Type B pancreatic cell (in vitro differentiated cells): ENCODE measurements at regions not wholly inside any gene's neighbourhood (a gene's known extent, or its start where the extent isn't known, plus 50 kb on each side); places are given as distances from the start of the nearest gene placed in this dataset.

ENCODE experiments used
- DNase-seq: peaks from one replicate; pipeline ENCODE4 v3.0.0; 2021; ENCODE audit warnings: mixed read lengths; ENCODE audit not compliant: unreplicated experiment; ENCODE audit errors: extremely low spot score
- H3K27ac Mint-ChIP-seq: 2 replicates; pipeline ENCODE4 v1.8.0; 2021; ENCODE audit warnings: mild to moderate bottlenecking, mixed read lengths
- H3K27me3 Mint-ChIP-seq: 2 replicates; pipeline ENCODE4 v1.8.0; 2021; ENCODE audit warnings: mixed read lengths
- H3K36me3 Mint-ChIP-seq: 2 replicates; pipeline ENCODE4 v1.8.0; 2021; ENCODE audit warnings: mixed read lengths
- H3K4me1 Mint-ChIP-seq: one replicate; pipeline ENCODE4 v1.8.0; 2021; ENCODE audit warnings: mixed read lengths; ENCODE audit not compliant: unreplicated experiment
- H3K4me3 Mint-ChIP-seq: 2 replicates; pipeline ENCODE4 v1.8.0; 2021; ENCODE audit warnings: mild to moderate bottlenecking, mixed read lengths
- H3K9me3 Mint-ChIP-seq: 2 replicates; pipeline ENCODE4 v1.8.0; 2021; ENCODE audit warnings: mixed read lengths
- CTCF ChIP-seq: fragments of 200-600 bp; sonication (generic); conservative IDR thresholded peaks from 2 replicates; pipeline ENCODE4 v1.5.0; 2021; ENCODE audit warnings: antibody characterized with exemption, mild to moderate bottlenecking

DNA sequence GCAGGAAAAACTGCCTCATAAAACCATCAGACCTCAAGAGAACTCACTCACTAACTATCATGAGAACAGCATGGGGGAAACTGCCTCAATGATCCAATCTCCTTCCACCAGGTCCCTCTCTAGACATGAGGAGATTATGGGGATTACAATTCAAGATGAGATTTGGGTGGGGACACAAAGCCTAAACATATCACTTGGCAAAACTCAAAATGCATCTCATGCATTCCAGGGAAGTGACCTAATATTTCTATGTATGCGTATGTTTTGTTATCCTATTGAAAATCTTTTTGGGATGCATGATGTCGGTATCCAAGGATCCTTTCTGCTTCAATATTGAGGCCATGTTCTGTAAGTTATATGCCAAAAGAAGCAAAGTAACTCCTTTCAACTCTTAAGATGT, 174.0 kb downstream of the PLK2 start:
- TF ChIP-seq CTCF, result no peak
- Mint-ChIP-seq H3K4me3 (no peak overlapping the region), H3K27me3 (no peaks in the 10 kb centered on the region), H3K4me1 (no peaks in the 10 kb centered on the region), H3K27ac (no peak overlapping the region), H3K9me3 (peaks cover 4% of the 10 kb centered on the region), H3K36me3 (no peaks in the 10 kb centered on the region)
- no peak for DNase-seq

DNA sequence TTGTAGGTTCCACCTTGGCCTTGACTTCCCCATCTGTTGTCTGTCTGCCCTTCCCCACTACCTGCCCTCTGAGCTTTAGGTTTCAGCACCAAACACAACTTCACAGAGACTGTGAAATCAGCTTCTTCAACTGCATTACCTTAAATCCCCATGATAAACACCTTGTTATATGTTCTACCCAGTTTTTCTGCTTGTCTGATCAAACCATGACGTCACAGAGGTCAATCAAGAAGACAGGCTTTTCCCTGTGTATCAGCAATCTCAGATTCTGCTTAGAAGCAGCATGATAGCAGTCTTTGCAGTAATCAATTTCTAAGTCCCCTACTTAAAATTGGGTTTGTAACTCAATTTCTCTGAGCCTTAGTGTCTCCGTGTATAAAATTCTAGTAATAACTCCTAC, 175.0 kb downstream of the PLK2 start:
- Mint-ChIP-seq H3K4me1 (no peaks in the 10 kb centered on the region), H3K9me3 (peaks cover 4% of the 10 kb centered on the region), H3K27ac (no peak overlapping the region), H3K36me3 (no peaks in the 10 kb centered on the region), H3K27me3 (no peaks in the 10 kb centered on the region), H3K4me3 (no peak overlapping the region)
- no peak for DNase-seq
- no peak for TF ChIP-seq CTCF

DNA sequence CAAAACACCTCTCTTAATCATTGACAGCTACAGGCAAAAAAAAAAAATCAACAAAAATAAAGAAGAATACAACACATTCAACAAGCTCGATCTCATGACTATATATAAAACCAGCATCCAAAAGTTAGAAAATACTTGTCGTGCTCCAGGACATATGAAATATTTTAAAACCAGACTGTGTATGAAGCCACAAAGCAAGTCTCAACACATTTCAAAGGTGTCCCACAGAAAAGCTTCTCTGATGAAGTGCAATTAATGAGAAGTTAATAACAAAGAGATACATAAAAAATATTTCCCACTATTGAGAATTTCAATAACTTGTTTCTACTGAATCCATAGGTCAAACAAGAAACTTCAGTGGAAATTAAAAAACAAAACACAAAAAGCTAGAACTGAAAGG, 178.7 kb downstream of the PLK2 start:
- Mint-ChIP-seq H3K27me3 (no peaks in the 10 kb centered on the region), H3K27ac (no peak overlapping the region), H3K4me3 (no peak overlapping the region), H3K4me1 (no peaks in the 10 kb centered on the region), H3K9me3 (peaks cover 10% of the 10 kb centered on the region), H3K36me3 (no peaks in the 10 kb centered on the region)
- DNase-seq, result no peak
- TF ChIP-seq CTCF, result no peak

DNA sequence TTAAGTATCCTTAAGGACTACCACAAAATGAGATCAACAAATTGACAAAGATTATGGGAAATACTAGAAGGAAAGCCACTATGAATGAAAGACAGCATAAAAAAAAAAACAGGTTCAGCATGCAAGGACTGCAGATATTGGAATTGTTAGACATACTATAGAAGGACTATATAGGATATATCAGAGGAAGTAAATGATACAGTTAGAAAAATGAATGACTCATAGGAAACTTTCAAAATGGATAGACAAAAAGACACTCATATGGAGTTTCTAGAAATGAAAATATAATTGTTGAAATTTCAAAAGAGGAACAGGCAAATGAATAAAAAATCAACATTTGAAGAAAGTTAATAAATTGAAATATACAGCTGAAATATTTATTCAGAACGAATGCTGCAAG, 180.6 kb downstream of the PLK2 start:
- TF ChIP-seq CTCF, result no peak
- Mint-ChIP-seq H3K36me3 (no peaks in the 10 kb centered on the region), H3K27me3 (no peaks in the 10 kb centered on the region), H3K4me3 (no peak overlapping the region), H3K4me1 (no peaks in the 10 kb centered on the region), H3K9me3 (peaks cover 6% of the 10 kb centered on the region), H3K27ac (no peak overlapping the region)
- no peak for DNase-seq

- Mint-ChIP-seq H3K36me3 (no peaks in the 10 kb centered on the region), H3K4me1 (peaks cover 14% of the 10 kb centered on the region), H3K27me3 (no peaks in the 10 kb centered on the region), H3K27ac (no peak overlapping the region), H3K9me3 (peaks cover 6% of the 10 kb centered on the region), H3K4me3 (no peak overlapping the region)
- no peak for TF ChIP-seq CTCF
- no peak for DNase-seq
Measured at GRCh38 chr5:58276431-58276830, 183.5 kb downstream of the PLK2 start.

DNA sequence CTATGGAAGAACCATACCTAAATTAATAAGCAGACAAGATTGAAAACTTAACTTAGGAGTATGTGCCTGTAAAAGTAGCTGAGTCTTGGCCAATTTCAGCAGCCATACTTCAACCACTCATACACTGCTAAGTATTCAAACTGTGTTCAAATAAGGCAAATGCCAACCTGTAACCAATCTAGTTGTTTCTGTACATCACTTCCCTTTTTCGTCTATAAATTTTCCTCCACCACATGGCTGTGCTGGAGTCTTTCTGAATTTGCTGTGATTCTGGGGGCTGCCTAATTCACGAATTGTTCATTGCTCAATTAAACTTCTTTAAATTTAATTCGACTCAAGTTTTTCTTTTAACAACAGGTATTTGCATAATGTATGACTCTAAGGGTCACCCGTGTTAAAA, 184.4 kb downstream of the PLK2 start:
- peaks cover 14% of the 10 kb centered on the region for H3K4me1 Mint-ChIP-seq
- H3K27ac Mint-ChIP-seq, result no peak overlapping the region
- H3K9me3 Mint-ChIP-seq, result peaks cover 6% of the 10 kb centered on the region
- TF ChIP-seq CTCF, result no peak
- DNase-seq, result no peak
- H3K27me3 Mint-ChIP-seq, result no peaks in the 10 kb centered on the region
- no peak overlapping the region for H3K4me3 Mint-ChIP-seq
- H3K36me3 Mint-ChIP-seq, result no peaks in the 10 kb centered on the region
